K562 (cell line): ENCODE measurements at regions not wholly inside any gene's neighbourhood (a gene's known extent, or its start where the extent isn't known, plus 50 kb on each side); places are given as distances from the start of the nearest gene placed in this dataset.
A peak's percentile ranks its signal among the peaks of the same experiment; 100 is the strongest.

ENCODE experiments used
- ATAC-seq: fragments of 200-7000 bp; cut with Tn5 transposase; 3 replicates; pipeline ENCODE4 v1.9.1; 2020; ENCODE audit warnings: moderate library complexity
- BruUV-seq: library from RNA; stranded (reverse); fragments of 400-500 nt; replicated peaks from 2 replicates; lab custom pipeline; 2021; lab: Mats Ljungman, UMichigan
- CTCF ChIA-PET: fragments of 300-600 bp; formaldehyde crosslinking; extraction: SDS; loops from one replicate; lab custom pipeline; 2021; ENCODE audit warnings: low intra/inter-chr PET ratio; lab: Yijun Ruan, JAX
- POLR2A ChIA-PET: fragments of 300-600, 350-650 bp; sonication (Branson Sonifier 250); formaldehyde crosslinking; extraction: SDS; loops from one replicate; lab custom pipeline; 2021; ENCODE audit warnings: antibody characterized with exemption, inconsistent platforms; lab: Yijun Ruan, JAX
- DNase-seq, 4 experiments: peaks; one replicate each; pipeline versions ENCODE4 v3.0.0 to v3.0.0-alpha.2; 2011 to 2018; ENCODE audit warnings: low spot score in 3 of 4, mixed read lengths in 3 of 4; ENCODE audit errors: extremely low read depth in 1 of 4
- FAIRE-seq: peaks from 2 replicates; lab custom pipeline; 2011; peaks lifted over from hg19 to GRCh38; lab: Jason Lieb, UNC
- H2AFZ ChIP-seq: 2 replicates; pipeline ENCODE4 v1.6.0; 2011; ENCODE audit warnings: low read depth, low read length, control low read depth, inconsistent platforms
- H3K27ac ChIP-seq: fragments of 200-600 bp; 3 replicates; pipeline ENCODE4 v1.8.0; 2011; ENCODE audit warnings: low read depth, mild to moderate bottlenecking, control low read depth, inconsistent platforms, low read length, moderate library complexity, mixed read lengths; ENCODE audit errors: extremely low read depth
- H3K27me3 ChIP-seq, 2 experiments: fragments of 300-600 bp in 1 of 2; 2 replicates in 1 of 2; 3 replicates in 1 of 2; pipeline versions ENCODE4 v1.6.0 to v1.8.0; 2011; ENCODE audit warnings: inconsistent platforms in 2 of 2, low read length in 2 of 2, mild to moderate bottlenecking in 1 of 2, mixed read lengths in 1 of 2, moderate library complexity in 1 of 2; ENCODE audit not compliant: control insufficient read depth in 2 of 2, insufficient read depth in 2 of 2
- H3K36me3 ChIP-seq: fragments of 300-600 bp; 3 replicates; pipeline ENCODE4 v1.8.0; 2011; ENCODE audit warnings: mild to moderate bottlenecking, low read length, inconsistent platforms; ENCODE audit not compliant: control insufficient read depth, insufficient read depth
- H3K4me1 ChIP-seq, 2 experiments: fragments of 200-600 bp in 1 of 2; replicated peaks in 1 of 2; 2 replicates in 1 of 2; 3 replicates in 1 of 2; pipeline versions ENCODE4 v1.5.1 to v1.8.0; 2011; ENCODE audit warnings: inconsistent platforms in 2 of 2, low read length in 2 of 2, mild to moderate bottlenecking in 1 of 2, mixed read lengths in 1 of 2, moderate library complexity in 1 of 2; ENCODE audit not compliant: control insufficient read depth in 2 of 2, insufficient read depth in 2 of 2
- H3K4me2 ChIP-seq: 2 replicates; pipeline ENCODE4 v1.6.1; 2011; ENCODE audit warnings: low read length, control low read depth, inconsistent platforms, mixed read lengths; ENCODE audit not compliant: insufficient read depth
- H3K4me3 ChIP-seq: fragments of 200-600 bp; sonication (generic), shearing (Covaris generic); 2 replicates; pipeline ENCODE4 v1.5.1; 2016; ENCODE audit warnings: control low read depth, inconsistent platforms
- H3K79me2 ChIP-seq: fragments of 200-600 bp; 3 replicates; pipeline ENCODE4 v1.8.0; 2011; ENCODE audit warnings: low read length, inconsistent platforms; ENCODE audit not compliant: control insufficient read depth, insufficient read depth
- H3K9ac ChIP-seq, 2 experiments: 2 replicates each; pipeline versions ENCODE4 v1.6.0 to v1.6.1; 2011; ENCODE audit warnings: low read depth in 2 of 2, low read length in 2 of 2, control low read depth in 1 of 2, inconsistent platforms in 1 of 2, mild to moderate bottlenecking in 1 of 2, mixed read lengths in 1 of 2; ENCODE audit not compliant: insufficient read depth in 1 of 2
- H3K9me1 ChIP-seq: one replicate; pipeline ENCODE4 v1.6.0; 2011; ENCODE audit warnings: inconsistent platforms, mild to moderate bottlenecking, low read length, moderate library complexity; ENCODE audit not compliant: control insufficient read depth, insufficient read depth
- H3K9me3 ChIP-seq: replicated peaks from 2 replicates; pipeline ENCODE4 v1.5.1; 2011; ENCODE audit warnings: low read depth, low read length, inconsistent platforms; ENCODE audit not compliant: control insufficient read depth, insufficient read depth
- H4K20me1 ChIP-seq: replicated peaks from 2 replicates; pipeline ENCODE4 v1.6.1; 2011; ENCODE audit warnings: low read length, inconsistent platforms, mixed read lengths; ENCODE audit not compliant: control insufficient read depth, insufficient read depth
- ARID1B ChIP-seq: fragments of 450-650 bp; IDR thresholded peaks from 2 replicates; pipeline ENCODE4 v1.6.1; 2016; ENCODE audit warnings: antibody characterized with exemption, mild to moderate bottlenecking, inconsistent platforms
- CC2D1A ChIP-seq: fragments of 450-650 bp; IDR thresholded peaks from 2 replicates; pipeline ENCODE4 v1.6.1; 2017; ENCODE audit warnings: mild to moderate bottlenecking
- DPF2 ChIP-seq: fragments of 450-650 bp; IDR thresholded peaks from 2 replicates; pipeline ENCODE4 v1.6.1; 2016
- ETV1 ChIP-seq: fragments of 450-650 bp; conservative IDR thresholded peaks from 2 replicates; pipeline ENCODE4 v1.6.1; 2016; ENCODE audit warnings: missing genetic modification characterization, control low read depth, low read depth, missing compliant biosample characterization
- FOXK1 ChIP-seq: sonication (generic); formaldehyde crosslinking; IDR thresholded peaks from 2 replicates; pipeline ENCODE4 v1.8.0; 2022; ENCODE audit warnings: missing genetic modification reagents, mild to moderate bottlenecking, borderline replicate concordance
- GATA2 ChIP-seq: sonication (generic); formaldehyde crosslinking; IDR thresholded peaks from 2 replicates; pipeline ENCODE4 v1.4.0; 2020; ENCODE audit warnings: mild to moderate bottlenecking, missing genetic modification reagents
- MAZ ChIP-seq, 2 experiments: fragments of 450-650 bp in 1 of 2; sonication (generic) in 1 of 2; formaldehyde crosslinking; IDR thresholded peaks in 1 of 2; conservative IDR thresholded peaks in 1 of 2; 2 replicates each; pipeline versions ENCODE4 v1.4.0 to v1.5.0; 2020; ENCODE audit warnings: mild to moderate bottlenecking in 1 of 2, missing genetic modification reagents in 1 of 2
- NFATC3 ChIP-seq: fragments of 450-650 bp; IDR thresholded peaks from 2 replicates; pipeline ENCODE4 v1.6.1; 2017; ENCODE audit warnings: mild to moderate bottlenecking
- PHF8 ChIP-seq: fragments of 200-600 bp; sonication (generic); IDR thresholded peaks from 2 replicates; pipeline ENCODE4 v1.6.1; 2012; ENCODE audit warnings: mixed run types, mild to moderate bottlenecking, inconsistent platforms, low read length, moderate library complexity, borderline replicate concordance
- TAF1 ChIP-seq: IDR thresholded peaks from 2 replicates; pipeline ENCODE4 v1.6.1; 2011; ENCODE audit warnings: mild to moderate bottlenecking, low read length, moderate library complexity; ENCODE audit not compliant: insufficient read depth, control insufficient read depth, severe bottlenecking; ENCODE audit errors: extremely low read depth
- WGBS: fragments of 100-300 bp; shearing (Covaris generic); methylation state at CpG from one replicate; pipeline ENCODE4 v1.1.6; 2016; ENCODE audit warnings: low coverage, mixed read lengths; ENCODE audit not compliant: insufficient coverage; ENCODE audit errors: missing lambda C conversion rate; 5-methylcytosine and 5-hydroxymethylcytosine counted together
- in situ Hi-C: fragments of 300-500 bp; cut with MboI; formaldehyde crosslinking; loops from 4 replicates; pipeline ENCODE4 v1.15.0; 2018; ENCODE audit warnings: inconsistent platforms, mixed read lengths
- intact Hi-C: fragments of 100-400 bp; cut with micrococcal nuclease; formaldehyde crosslinking; loops from 2 replicates; pipeline ENCODE4 v1.14.2; 2022
- TF ChIP-seq, protein P1 (sequence below): sonication (generic); IDR thresholded peaks from 2 replicates; pipeline ENCODE4 v1.6.1; 2016
- TF ChIP-seq, protein P2 (sequence below): sonication (generic); formaldehyde crosslinking; IDR thresholded peaks from 2 replicates; pipeline ENCODE4 v1.5.0; 2020; ENCODE audit warnings: missing genetic modification reagents

DNA sequence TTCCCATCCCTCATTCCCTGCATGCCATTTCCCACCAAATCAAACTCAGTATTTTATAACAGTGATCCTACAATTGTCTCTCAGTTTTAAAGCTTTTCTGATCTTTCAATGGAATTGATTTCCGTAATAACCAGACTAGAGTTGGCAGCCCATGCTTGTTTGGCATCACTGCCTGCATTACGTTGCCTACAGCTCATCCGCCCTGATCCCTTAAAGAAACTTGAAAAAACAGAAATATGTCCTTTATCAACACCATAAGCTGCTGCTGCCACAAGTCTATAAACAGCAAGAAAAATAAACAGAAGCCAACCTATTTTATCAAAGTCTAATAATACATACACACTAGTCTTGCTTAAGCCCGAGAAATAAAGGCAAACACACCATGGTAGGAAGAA, 331.0 kb downstream of the METTL4 start:
- CTCF ChIA-PET, result no interaction called here
- no peaks in the 10 kb centered on the region for H3K27me3 ChIP-seq

DNA sequence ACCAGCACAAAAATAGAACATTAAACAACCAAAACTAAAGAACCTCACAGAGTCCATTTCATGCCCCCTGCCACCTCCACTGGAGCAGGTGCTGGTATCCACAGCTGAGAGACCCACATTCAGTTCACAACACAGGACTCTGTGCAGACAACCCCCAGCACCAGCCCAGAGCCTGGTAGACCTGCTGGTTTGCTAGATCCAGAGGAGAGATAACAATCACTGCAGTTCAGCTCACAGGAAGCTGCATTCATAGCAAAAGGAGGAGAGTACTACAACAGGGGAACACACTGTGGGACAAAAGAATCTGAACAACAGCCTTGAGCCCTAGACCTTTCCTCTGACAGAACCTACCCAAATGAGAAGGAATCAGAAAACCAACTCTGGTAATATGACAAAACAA, 326.7 kb downstream of the METTL4 start:
- CTCF ChIA-PET, result no interaction called here
- no peak overlapping the region for H3K4me3 ChIP-seq
- peaks cover 0 to 2% of the 10 kb centered on the region in 2 experiments; a peak in 1 of 5 replicates for H3K4me1 ChIP-seq
- ATAC-seq (peak; percentile 59; the same call in 1 of the 3 replicates), DNase-seq (peak in 1 of 4 experiments; percentile 26), FAIRE-seq (peak; percentile 23)
- TF ChIP-seq ETV1 (tag) (0 out of 2 replicates have a peak, but pooled peaks have one; percentile 31), ARID1B (no peak), NFATC3 (no peak), DPF2 (0 out of 2 replicates have a peak, but pooled peaks have one; percentile 17), GATA2 (CRISPR knock-in tag) (peak; percentile 36; the same call in 1 of the 2 replicates), MAZ (CRISPR knock-in tag; conservative IDR thresholded peaks at IDR 0.05 in 1 of 2, IDR thresholded peaks at IDR 0.05 in 1 of 2) (peak in 1 of 2 experiments; percentile 17; a peak in 1 of 4 replicates)
- TF ChIP-seq, protein P1, sequence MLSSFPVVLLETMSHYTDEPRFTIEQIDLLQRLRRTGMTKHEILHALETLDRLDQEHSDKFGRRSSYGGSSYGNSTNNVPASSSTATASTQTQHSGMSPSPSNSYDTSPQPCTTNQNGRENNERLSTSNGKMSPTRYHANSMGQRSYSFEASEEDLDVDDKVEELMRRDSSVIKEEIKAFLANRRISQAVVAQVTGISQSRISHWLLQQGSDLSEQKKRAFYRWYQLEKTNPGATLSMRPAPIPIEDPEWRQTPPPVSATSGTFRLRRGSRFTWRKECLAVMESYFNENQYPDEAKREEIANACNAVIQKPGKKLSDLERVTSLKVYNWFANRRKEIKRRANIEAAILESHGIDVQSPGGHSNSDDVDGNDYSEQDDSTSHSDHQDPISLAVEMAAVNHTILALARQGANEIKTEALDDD, result 0 out of 2 replicates have a peak, but pooled peaks have one; percentile 16
- intact Hi-C loops (no loop called here), in situ Hi-C loops (no loop called here)
- no peaks in the 10 kb centered on the region for H3K36me3 ChIP-seq
- no peaks in the 10 kb centered on the region for H4K20me1 ChIP-seq
- no peaks in the 10 kb centered on the region for H3K27me3 ChIP-seq
- no peak overlapping the region for H3K9ac ChIP-seq
- H2AFZ ChIP-seq, result no peak overlapping the region
- no peak overlapping the region for H3K4me2 ChIP-seq
- no peaks in the 10 kb centered on the region for H3K9me1 ChIP-seq
- no TSS peak for BruUV-seq
- no peaks in the 10 kb centered on the region for H3K79me2 ChIP-seq
- H3K27ac ChIP-seq, result no peak overlapping the region
- no peaks in the 10 kb centered on the region for H3K9me3 ChIP-seq
- POLR2A ChIA-PET, result no interaction called here

More for the DNA sequence above, 331.0 kb downstream of the METTL4 start:
- in situ Hi-C loops (no loop called here), intact Hi-C loops (no loop called here)
- Histone ChIP-seq H3K9me3 (no peaks in the 10 kb centered on the region), H3K4me3 (no peak overlapping the region), H3K79me2 (no peaks in the 10 kb centered on the region), H3K4me2 (no peak overlapping the region), H3K36me3 (no peaks in the 10 kb centered on the region), H3K4me1 (peaks cover 0 to 5% of the 10 kb centered on the region in 2 experiments; a peak in 2 of 5 replicates), H4K20me1 (no peaks in the 10 kb centered on the region), H2AFZ (no peak overlapping the region), H3K27ac (no peak overlapping the region), H3K9me1 (no peaks in the 10 kb centered on the region), H3K9ac (no peak overlapping the region)
- DNase-seq (no peak), ATAC-seq (no peak), FAIRE-seq (no peak)
- no TSS peak for BruUV-seq
- TF ChIP-seq TAF1 (no peak), FOXK1 (CRISPR knock-in tag) (no peak), PHF8 (no peak), CC2D1A (no peak)
- TF ChIP-seq, protein P2, sequence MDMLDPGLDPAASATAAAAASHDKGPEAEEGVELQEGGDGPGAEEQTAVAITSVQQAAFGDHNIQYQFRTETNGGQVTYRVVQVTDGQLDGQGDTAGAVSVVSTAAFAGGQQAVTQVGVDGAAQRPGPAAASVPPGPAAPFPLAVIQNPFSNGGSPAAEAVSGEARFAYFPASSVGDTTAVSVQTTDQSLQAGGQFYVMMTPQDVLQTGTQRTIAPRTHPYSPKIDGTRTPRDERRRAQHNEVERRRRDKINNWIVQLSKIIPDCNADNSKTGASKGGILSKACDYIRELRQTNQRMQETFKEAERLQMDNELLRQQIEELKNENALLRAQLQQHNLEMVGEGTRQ (CRISPR knock-in tag), result no peak
- 45% methylated on average over 4 of the region's 4 CpGs for WGBS
- POLR2A ChIA-PET, result interaction anchor here (0.6 to 1.7 kb wide), 2 partner anchors 13 to 42 kb away, joined by 3 to 7 read pairs; no protein-coding TSS in a partner anchor
